ENCODE measurements at regions not wholly inside any gene's neighbourhood (a gene's known extent, or its start where the extent isn't known, plus 50 kb on each side); places are given as distances from the start of the nearest gene placed in this dataset.

DNA sequence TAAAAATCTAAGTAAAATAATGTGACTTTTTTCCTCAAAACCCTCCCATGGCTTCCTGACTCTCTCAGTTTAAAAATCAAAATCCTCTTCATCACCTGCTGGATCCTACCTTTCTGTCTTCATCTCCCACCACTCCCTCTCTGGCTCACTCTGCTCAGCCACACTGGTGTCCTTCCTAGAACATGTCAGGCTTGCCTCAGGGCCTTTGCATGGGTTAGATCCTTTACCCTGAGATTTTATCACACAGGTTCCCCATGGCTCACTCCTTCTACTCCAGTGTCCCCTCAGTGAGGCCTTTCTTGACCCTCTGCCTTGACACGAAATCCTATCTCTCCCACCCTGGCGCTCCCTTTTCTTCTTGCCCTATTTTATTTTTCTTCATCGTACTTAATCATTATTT, 141.8 kb downstream of the RPL22L1 start:
- DNase-seq, result no peak

- no peak for DNase-seq
These were observed 141.9 kb upstream of the SLC7A14 start for GRCh38 chr3:170727754-170728153.

DNA sequence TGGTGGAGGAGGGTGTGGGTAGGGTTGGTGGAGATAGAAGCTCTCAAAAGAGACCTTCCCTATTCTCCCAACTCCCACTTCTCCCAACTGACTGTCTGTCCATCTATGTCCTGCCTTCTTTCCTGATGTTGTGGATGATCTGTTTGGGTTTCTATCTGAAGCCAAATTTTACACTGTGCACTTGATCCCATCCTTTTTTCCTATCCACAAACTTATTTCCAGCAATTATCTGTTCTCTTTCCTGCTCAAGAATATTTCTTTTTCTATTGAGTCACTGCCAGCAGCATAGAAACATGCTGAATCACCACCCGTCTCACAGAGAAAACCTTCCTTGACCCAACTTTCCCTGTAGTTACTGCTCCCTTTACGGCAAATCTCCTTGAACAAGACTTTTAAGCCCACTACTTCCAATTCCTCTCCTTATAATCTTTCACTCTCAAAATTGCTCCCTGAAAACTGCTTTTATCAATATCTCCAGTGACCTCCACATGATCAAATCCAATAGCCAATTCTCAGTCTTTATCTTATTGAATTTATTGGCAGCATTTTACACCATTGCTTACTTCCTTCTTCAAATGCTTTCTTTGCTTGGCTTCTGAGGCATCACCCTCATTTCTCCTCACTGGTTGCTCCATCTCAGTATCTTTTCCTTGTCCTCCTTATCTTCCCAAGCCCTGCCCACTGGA, 141.2 kb upstream of the SLC7A14 start:
- DNase-seq, result no peak

DNA sequence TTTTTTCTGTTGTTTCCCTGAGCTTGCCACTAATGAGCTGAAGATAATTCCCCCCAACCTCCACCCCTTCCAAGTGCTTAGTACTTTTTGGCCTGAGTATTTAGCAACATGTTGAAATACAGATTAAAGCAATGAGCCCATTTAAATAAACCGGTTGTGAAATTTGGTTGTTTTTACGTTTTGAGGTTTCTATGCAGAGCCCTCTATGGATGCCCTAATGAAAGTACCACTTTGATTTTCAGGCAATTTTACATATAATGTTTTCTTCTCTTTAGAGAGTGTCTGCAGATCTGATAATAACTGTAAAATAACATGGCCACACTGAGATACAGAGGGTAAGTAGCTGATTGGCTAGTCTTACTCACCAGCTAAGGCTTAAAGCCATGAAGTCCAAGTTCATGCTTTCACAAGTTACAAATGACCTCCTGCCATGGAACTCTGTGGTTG, 139.4 kb upstream of the SLC7A14 start:
- DNase-seq, result no peak

GRCh38 chr3:170724599-170725280, 138.9 kb upstream of the SLC7A14 start:
- DNase-seq, result no peak

DNA sequence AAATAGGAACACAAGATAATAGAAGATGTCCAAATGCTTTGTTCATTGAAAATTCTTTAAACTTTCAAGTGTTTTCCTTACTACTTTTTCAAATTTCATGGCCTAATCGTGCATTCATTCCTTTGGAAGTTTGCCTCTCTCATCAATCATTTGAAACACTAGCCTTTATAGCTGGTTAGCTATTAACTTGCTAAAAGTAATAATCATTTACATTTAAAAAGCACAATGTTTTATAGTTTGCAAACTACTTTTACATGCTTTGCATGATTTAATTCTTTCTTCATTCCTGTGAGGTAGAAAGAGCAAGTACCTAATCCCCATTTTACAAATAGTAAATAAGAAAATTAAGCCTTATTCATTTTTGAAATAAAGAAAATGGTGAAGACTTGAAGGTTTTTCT, 137.4 kb upstream of the SLC7A14 start:
- no peak for DNase-seq

- no peak for DNase-seq
These were observed 135.7 kb upstream of the SLC7A14 start for GRCh38 chr3:170721563-170721962.

DNA sequence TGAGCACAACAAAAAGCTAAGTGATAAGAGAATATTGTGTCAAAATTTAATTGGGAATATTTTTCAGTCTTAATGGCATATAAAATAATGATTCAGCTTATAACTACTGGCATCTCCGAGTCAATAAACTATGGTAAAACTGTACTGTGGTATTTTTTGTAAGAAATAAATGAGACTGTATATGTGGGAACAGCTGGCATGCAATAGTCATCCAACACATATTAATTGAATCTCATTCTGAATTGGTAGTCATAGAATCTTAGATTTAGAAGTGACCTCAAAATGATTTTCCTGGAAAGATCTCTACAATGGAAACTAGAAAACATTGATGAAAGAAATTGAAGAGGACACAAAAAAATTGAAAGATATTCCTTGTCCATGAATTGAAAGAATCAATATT, 133.4 kb upstream of the SLC7A14 start:
- DNase-seq, result no peak

- DNase-seq, result no peak
These were observed 133.0 kb upstream of the SLC7A14 start for GRCh38 chr3:170718848-170719247.

DNA sequence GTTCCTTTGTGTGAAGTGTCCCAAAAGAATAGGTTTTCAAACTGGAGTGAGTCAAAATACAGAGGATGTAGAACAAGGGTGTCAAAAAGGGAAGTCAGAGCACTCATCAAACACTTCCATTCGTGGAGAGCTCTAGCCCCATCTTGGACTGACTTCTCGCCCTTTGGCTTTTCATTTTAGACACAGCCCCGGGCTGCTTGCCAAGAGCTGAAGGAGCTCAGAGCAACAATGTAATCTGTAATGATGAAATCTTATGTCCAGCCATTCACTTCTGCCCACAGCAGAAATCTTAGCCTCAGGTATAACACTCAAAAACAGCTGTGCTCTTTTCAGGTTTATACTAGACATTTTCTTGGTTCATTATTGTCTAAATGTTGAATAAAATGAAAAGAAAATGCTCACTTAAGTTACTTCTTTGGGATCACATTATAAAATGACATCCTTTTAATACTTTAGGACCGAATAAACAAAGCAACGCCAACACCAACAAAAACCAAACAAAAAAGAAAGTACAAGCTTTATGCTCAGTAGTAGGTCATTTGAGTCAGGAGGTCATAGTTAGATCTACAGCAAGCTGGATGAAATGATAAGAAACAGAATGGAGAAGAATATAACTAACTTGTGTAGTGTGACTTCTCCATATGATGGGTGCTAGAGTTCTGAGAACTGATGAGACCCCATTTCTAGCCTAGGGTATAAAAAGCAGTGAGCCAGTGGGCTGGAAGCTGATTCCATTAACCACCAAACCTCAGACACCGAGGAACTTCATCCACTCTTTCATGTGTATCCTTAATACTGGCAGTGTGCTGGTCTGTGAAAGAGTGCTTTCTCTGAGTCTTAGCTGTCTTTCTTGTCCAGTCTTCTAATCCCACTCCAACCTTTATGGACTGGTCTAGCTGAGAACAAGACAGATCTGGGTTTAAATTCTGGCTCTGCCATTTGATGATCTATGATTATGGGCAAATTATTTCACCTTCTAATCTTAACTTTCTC, 131.8 kb upstream of the SLC7A14 start:
- DNase-seq, result no peak

DNA sequence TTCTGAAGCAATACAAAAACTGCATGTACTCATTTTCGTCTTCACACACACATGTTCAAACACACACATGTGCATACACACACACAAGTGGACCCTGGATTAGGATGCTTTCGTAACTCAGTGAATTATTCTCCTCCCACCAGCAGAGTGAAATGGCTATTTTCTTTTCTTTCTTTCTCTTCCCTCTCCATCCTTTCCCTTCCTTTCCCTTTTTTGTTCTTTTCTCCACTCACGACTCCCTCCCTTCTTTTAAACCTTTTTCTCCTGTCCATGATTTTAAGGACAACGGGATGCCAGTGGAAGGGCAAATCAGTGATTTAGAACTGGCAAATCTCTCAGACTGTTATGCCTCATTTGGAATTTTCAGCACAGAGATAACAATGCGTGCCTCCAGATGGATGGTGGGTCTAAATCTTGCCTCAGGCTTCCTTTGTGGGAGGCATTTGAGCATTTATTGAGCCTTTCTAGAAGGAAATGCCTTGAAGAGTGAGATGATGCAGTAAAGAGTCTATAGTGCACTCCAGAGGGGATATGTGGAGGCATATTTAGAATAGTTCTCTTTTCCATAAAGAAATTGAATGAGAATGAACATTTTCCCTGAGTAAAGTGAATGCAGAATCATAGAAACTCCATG, 130.4 kb upstream of the SLC7A14 start:
- DNase-seq, result no peak

- DNase-seq, result no peak
These were observed 129.0 kb upstream of the SLC7A14 start for GRCh38 chr3:170714562-170715535.

GRCh38 chr3:170714122-170714521, 128.2 kb upstream of the SLC7A14 start:
- DNase-seq, result no peak

- no peak for DNase-seq
These were observed 127.8 kb upstream of the SLC7A14 start for GRCh38 chr3:170713653-170714052.

GRCh38 chr3:170712798-170713197, 126.9 kb upstream of the SLC7A14 start:
- no peak for DNase-seq

DNA sequence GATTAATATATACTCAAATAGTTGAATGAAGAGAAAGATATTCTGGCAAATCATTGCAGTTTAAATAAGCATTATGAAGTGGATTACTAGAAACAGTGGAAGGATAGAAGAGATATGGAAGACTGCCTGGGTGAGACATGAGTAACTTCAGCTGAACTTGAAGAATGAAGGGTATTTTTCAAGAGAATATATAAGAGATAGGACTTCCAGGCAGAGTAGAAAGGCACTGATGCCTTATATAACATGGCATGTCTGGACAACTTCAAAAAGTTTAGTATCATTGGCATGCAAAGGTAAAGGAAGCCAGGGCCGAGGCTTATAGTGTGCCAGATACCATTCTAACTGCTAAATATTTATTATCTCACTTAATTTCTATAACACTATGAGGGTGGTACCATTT, 126.5 kb upstream of the SLC7A14 start:
- no peak for DNase-seq

DNA sequence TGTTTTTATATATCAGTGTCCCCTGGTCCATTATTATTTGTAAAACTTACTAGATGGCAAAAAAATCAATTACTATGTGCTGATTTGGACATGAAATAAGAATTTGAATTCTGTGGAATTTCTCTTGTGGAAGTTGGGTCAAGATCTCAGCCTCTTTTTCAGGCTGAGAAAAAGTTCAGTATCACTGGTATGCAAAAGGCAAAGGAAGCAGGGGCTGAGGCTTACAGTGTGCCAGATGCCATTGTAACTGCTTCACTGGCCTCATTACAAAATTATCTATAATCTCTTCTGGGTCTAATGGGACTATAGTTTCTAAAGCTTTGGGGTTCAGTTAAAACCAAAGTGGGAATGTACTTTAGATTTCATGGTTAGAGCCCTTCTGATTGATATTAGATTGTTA, 125.9 kb upstream of the SLC7A14 start:
- no peak for DNase-seq

GRCh38 chr3:170709046-170709445, 123.2 kb upstream of the SLC7A14 start:
- no peak for DNase-seq

GRCh38 chr3:170707899-170708298, 122.0 kb upstream of the SLC7A14 start:
- DNase-seq, result no peak

DNA sequence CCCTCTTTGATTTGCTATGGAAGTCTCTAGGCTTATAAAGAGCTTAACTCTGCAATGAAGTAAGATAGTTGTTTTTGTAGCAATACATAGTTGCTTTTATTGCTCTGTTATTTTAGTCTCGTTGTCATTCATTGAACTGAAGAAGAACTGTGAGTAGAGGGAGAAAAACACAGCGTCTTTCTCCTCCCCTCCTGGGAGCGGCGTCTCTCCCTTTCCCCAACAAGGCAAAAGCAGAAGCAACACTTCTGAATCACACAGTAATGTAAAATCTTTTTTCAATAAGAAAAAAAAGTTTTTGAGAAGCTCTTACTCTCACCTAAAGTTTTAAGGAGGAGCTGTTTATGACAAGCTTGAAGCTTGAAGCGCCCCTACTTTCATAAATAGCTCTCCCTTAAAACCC, 119.3 kb upstream of the SLC7A14 start:
- DNase-seq, result no peak

DNA sequence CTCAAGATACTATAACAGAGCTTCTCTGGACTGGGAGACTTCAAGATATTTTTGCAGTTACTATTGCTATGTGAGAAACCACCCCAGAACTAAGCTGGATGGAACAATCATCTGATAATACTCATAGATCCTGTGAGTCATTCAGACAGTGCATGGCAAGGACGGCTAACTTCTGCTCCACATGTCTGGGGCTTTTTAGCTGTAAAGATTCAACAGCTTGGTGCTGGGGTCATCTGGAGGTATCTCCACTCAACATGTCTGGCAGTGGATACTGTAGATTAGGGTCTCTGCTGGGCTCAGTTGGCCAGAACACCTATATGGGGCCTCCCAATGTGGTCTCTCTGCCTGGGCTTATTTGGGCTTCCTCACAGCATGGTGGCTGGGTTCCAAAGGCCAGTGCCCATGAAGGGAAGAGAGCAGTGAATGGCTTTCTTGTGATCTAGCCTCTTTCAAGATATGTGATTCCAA, 117.3 kb upstream of the SLC7A14 start:
- no peak for DNase-seq

Data from NCI-H2029 (cell line).